ENCODE measurements at regions not wholly inside any gene's neighbourhood (a gene's known extent, or its start where the extent isn't known, plus 50 kb on each side); places are given as distances from the start of the nearest gene placed in this dataset.

DNA sequence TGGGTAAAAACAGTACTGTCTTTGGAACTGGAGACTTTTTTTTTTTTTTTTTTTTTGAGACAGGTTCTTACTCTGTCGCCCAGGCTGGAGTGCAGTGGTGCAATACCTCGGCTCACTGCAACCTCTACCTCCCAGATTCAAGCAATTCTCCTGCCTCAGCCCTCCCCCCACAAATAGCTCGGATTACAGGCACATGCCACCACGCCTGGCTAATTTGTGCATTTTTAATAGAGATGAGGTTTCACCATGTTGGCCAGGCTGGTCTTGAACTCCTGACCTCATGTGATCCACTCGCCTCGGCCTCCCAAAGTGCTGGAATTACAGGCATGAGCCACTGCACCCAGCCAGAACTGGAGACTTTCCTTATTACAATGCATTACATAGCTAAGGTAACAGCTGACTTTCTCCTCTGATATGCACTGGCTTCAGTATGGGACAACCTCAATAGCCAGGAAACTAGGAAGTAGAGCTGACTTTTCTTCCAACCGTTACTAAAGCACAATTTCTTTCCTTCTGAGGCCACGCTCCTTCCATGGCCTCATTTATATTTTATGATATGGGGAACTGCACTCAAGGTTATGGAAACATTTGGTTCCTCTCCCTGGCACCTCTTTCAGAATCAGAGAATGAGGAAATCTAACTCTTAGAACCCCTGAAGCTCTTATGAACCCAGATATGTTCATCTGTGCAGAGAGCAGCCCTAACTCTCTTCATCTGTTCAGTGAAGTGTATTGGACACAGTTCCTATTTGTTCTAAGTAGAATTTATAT is 53.5 kb upstream of the FAM9B start:
- TF ChIP-seq, protein P1, sequence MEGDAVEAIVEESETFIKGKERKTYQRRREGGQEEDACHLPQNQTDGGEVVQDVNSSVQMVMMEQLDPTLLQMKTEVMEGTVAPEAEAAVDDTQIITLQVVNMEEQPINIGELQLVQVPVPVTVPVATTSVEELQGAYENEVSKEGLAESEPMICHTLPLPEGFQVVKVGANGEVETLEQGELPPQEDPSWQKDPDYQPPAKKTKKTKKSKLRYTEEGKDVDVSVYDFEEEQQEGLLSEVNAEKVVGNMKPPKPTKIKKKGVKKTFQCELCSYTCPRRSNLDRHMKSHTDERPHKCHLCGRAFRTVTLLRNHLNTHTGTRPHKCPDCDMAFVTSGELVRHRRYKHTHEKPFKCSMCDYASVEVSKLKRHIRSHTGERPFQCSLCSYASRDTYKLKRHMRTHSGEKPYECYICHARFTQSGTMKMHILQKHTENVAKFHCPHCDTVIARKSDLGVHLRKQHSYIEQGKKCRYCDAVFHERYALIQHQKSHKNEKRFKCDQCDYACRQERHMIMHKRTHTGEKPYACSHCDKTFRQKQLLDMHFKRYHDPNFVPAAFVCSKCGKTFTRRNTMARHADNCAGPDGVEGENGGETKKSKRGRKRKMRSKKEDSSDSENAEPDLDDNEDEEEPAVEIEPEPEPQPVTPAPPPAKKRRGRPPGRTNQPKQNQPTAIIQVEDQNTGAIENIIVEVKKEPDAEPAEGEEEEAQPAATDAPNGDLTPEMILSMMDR (IDR thresholded peaks at IDR 0.05): no peak
- TF ChIP-seq POLR2A (IDR thresholded peaks at IDR 0.05): no peak
- Histone ChIP-seq H3K4me1 (replicated peaks in 1 of 2) (no peaks in the 10 kb centered on the region), H3K27ac (no peak overlapping the region), H3K36me3 (replicated peaks in 1 of 2) (no peaks in the 10 kb centered on the region), H3K27me3 (peaks cover 4% of the 10 kb centered on the region), H3K9me3 (replicated peaks in 1 of 3) (no peaks in the 10 kb centered on the region), H3K4me3 (no peak overlapping the region)
- DNase-seq: no peak
- intact Hi-C loops (cut with DNase I): no loop called here
- WGBS, 4 donors: 63 to 89% (median 76%) methylated on average over 7 to 8 of the region's 8 CpGs

GRCh38 chrX:9088896-9089295 is 55.0 kb upstream of the FAM9B start:
- TF ChIP-seq POLR2A (IDR thresholded peaks at IDR 0.05): no peak
- TF ChIP-seq, protein P1 (IDR thresholded peaks at IDR 0.05): no peak
- Histone ChIP-seq H3K4me3 (no peak overlapping the region), H3K4me1 (replicated peaks in 1 of 2) (no peaks in the 10 kb centered on the region), H3K9me3 (replicated peaks in 1 of 3) (no peaks in the 10 kb centered on the region), H3K27ac (no peak overlapping the region), H3K36me3 (replicated peaks in 1 of 2) (no peaks in the 10 kb centered on the region), H3K27me3 (peaks cover 16% of the 10 kb centered on the region)
- 75 to 85% (median 81%) methylated on average over 2 of the region's 2 CpGs for WGBS, 4 donors
- no peak for DNase-seq
- intact Hi-C loops (cut with DNase I): no loop called here

- H3K4me3 ChIP-seq: no peak overlapping the region
- TF ChIP-seq, protein P1 (IDR thresholded peaks at IDR 0.05): no peak
- TF ChIP-seq POLR2A (IDR thresholded peaks at IDR 0.05): no peak
- DNase-seq: no peak
- WGBS, 4 donors: 69 to 91% (median 87%) methylated on average over 1 of the region's 1 CpG
- no peak overlapping the region for H3K27ac ChIP-seq
- no peaks in the 10 kb centered on the region for H3K4me1 ChIP-seq (replicated peaks in 1 of 2)
- no peaks in the 10 kb centered on the region for H3K36me3 ChIP-seq (replicated peaks in 1 of 2)
- intact Hi-C loops (cut with DNase I): no loop called here
- no peaks in the 10 kb centered on the region for H3K9me3 ChIP-seq (replicated peaks in 1 of 3)
- H3K27me3 ChIP-seq: peaks cover 16% of the 10 kb centered on the region
Measured at GRCh38 chrX:9090766-9091165, 56.8 kb upstream of the FAM9B start.

DNA sequence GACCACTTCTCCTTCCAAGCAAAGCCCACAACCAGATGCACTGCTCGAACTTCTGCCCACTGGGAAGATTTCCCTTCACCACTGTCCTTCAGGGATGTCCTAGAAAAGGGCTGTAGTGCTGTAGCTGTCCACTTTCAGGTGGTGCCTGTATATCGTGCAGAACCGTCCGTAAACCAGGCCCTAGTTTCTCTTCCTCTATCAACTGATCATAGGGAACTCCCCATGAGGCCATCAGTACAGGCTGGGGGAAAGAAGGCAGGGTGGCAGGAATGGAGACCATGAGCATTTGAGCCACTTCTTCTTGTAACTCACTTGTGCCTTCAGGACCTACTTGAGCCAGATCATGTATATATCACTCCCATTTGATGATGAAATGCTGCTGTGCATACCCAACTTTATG is 57.3 kb upstream of the FAM9B start:
- intact Hi-C loops (cut with DNase I): no loop called here
- TF ChIP-seq, protein P1 (IDR thresholded peaks at IDR 0.05): no peak
- TF ChIP-seq POLR2A (IDR thresholded peaks at IDR 0.05): no peak
- WGBS, 4 donors: 74 to 85% (median 78%) methylated on average over 1 to 4 of the region's 4 CpGs

More for the DNA sequence above, 57.3 kb upstream of the FAM9B start:
- peaks cover 16% of the 10 kb centered on the region for H3K27me3 ChIP-seq
- H3K27ac ChIP-seq: no peak overlapping the region
- H3K4me1 ChIP-seq (replicated peaks in 1 of 2): no peaks in the 10 kb centered on the region
- no peaks in the 10 kb centered on the region for H3K36me3 ChIP-seq (replicated peaks in 1 of 2)
- no peak for DNase-seq
- no peaks in the 10 kb centered on the region for H3K9me3 ChIP-seq (replicated peaks in 1 of 3)
- H3K4me3 ChIP-seq: no peak overlapping the region

Measured in adrenal gland (tissue), 9 donors.